ENCODE measurements at regions not wholly inside any gene's neighbourhood (a gene's known extent, or its start where the extent isn't known, plus 50 kb on each side); places are given as distances from the start of the nearest gene placed in this dataset.
"Not testable (repeated sequence)": the region's sequence is repeated elsewhere in the genome, so short reads cannot be mapped to it uniquely, and the experiment has no call there.

GRCh38 chr13:90591260-90591926, 756.1 kb upstream of the MIR17HG start:
- DNase-seq: no peak

- no peak for DNase-seq
These were observed 755.6 kb upstream of the MIR17HG start for GRCh38 chr13:90591927-90592268.

GRCh38 chr13:90592943-90593342, 754.5 kb upstream of the MIR17HG start:
- no peak for DNase-seq

- DNase-seq: no peak
These were observed 752.8 kb upstream of the MIR17HG start for GRCh38 chr13:90594681-90595080.

GRCh38 chr13:90605664-90606063, 741.8 kb upstream of the MIR17HG start:
- no peak for DNase-seq

- not testable (repeated sequence) for DNase-seq
These were observed 740.6 kb upstream of the MIR17HG start for GRCh38 chr13:90606921-90607320.

- DNase-seq: no peak
These were observed 735.1 kb upstream of the MIR17HG start for GRCh38 chr13:90612391-90612790.

GRCh38 chr13:90613076-90613795, 734.3 kb upstream of the MIR17HG start:
- no peak for DNase-seq

GRCh38 chr13:90615236-90615635, 732.3 kb upstream of the MIR17HG start:
- no peak for DNase-seq

- DNase-seq: no peak
These were observed 731.7 kb upstream of the MIR17HG start for GRCh38 chr13:90615767-90616166.

GRCh38 chr13:90618133-90618532, 729.4 kb upstream of the MIR17HG start:
- no peak for DNase-seq

- DNase-seq: no peak
These were observed 724.9 kb upstream of the MIR17HG start for GRCh38 chr13:90622541-90622940.

- DNase-seq: no peak
These were observed 724.0 kb upstream of the MIR17HG start for GRCh38 chr13:90623318-90624011.

- no peak for DNase-seq
These were observed 719.7 kb upstream of the MIR17HG start for GRCh38 chr13:90627813-90628212.

GRCh38 chr13:90628471-90628870, 719.0 kb upstream of the MIR17HG start:
- no peak for DNase-seq

- DNase-seq: no peak
These were observed 716.8 kb upstream of the MIR17HG start for GRCh38 chr13:90630716-90631115.

- DNase-seq: no peak
These were observed 715.3 kb upstream of the MIR17HG start for GRCh38 chr13:90632184-90632583.

GRCh38 chr13:90633849-90634248, 713.6 kb upstream of the MIR17HG start:
- DNase-seq: no peak

GRCh38 chr13:90640976-90641375, 706.5 kb upstream of the MIR17HG start:
- no peak for DNase-seq

- no peak for DNase-seq
These were observed 705.6 kb upstream of the MIR17HG start for GRCh38 chr13:90641884-90642283.

GRCh38 chr13:90645582-90645981, 701.9 kb upstream of the MIR17HG start:
- no peak for DNase-seq

GRCh38 chr13:90648497-90648896, 699.0 kb upstream of the MIR17HG start:
- DNase-seq: no peak

- DNase-seq: no peak
These were observed 695.5 kb upstream of the MIR17HG start for GRCh38 chr13:90652036-90652435.

- DNase-seq: no peak
These were observed 692.5 kb upstream of the MIR17HG start for GRCh38 chr13:90654970-90655369.
